ENCODE measurements at regions not wholly inside any gene's neighbourhood (a gene's known extent, or its start where the extent isn't known, plus 50 kb on each side); places are given as distances from the start of the nearest gene placed in this dataset.

- Histone ChIP-seq H3F3A (replicated peaks; ENCODE audit: insufficient read depth) (no peaks in the 10 kb centered on the region), H3K36me3 (replicated peaks in 1 of 2; ENCODE audit: control insufficient read depth in 1 of 2, insufficient read depth in 2 of 2, low read length in 1 of 2) (no peaks in the 10 kb centered on the region), H3K27me3 (ENCODE audit: insufficient read depth) (no peaks in the 10 kb centered on the region), H3K27ac (ENCODE audit: low read depth in 2 of 2, low read length in 1 of 2) (no peak overlapping the region), H3K4me2 (no peak overlapping the region), H3K9ac (no peak overlapping the region), H2AFZ (ENCODE audit: low read depth) (no peak overlapping the region), H3K9me3 (no peaks in the 10 kb centered on the region), H3K4me3 (ENCODE audit: low read depth in 2 of 2, low read length in 1 of 2) (no peak overlapping the region), H3K79me2 (ENCODE audit: insufficient read depth) (no peaks in the 10 kb centered on the region), H3K4me1 (ENCODE audit: control insufficient read depth in 1 of 2, insufficient read depth in 2 of 2, low read depth in 1 of 2, low read length in 1 of 2) (no peaks in the 10 kb centered on the region; a peak in 1 of 4 replicates), H4K20me1 (ENCODE audit: insufficient read depth) (no peaks in the 10 kb centered on the region), H3K9me2 (no peaks in the 10 kb centered on the region)
- ChIA-PET POLR2A (no interaction called here), CTCF (interaction anchor here (1.1 kb wide), 1 partner anchor 183 kb away, joined by 3 read pairs; no protein-coding TSS in a partner anchor)
- DNase-seq = no peak
- TF ChIP-seq ZBTB33 (IDR thresholded peaks at IDR 0.05; ENCODE audit: borderline replicate concordance, low read depth) = no peak
- no peak for TF ChIP-seq USF1 (IDR thresholded peaks at IDR 0.05; ENCODE audit: borderline replicate concordance, low read depth)
- no peak for TF ChIP-seq PBX3 (IDR thresholded peaks at IDR 0.05)
- TF ChIP-seq FOSL2 (IDR thresholded peaks at IDR 0.05; ENCODE audit: borderline replicate concordance, low read depth) = no peak
- no peak for TF ChIP-seq IRF3 (IDR thresholded peaks at IDR 0.05; ENCODE audit: low read depth, low read length)
- no peak for TF ChIP-seq FOXJ3 (CRISPR knock-in tag; IDR thresholded peaks at IDR 0.05)
- no peak for TF ChIP-seq RAD21 (IDR thresholded peaks at IDR 0.05; ENCODE audit: low read length)
- TF ChIP-seq MAX (IDR thresholded peaks at IDR 0.05; ENCODE audit: low read depth) = no peak
- TF ChIP-seq JUND (IDR thresholded peaks at IDR 0.05) = no peak
Measured at GRCh38 chr2:76393356-76393755, 682.6 kb upstream of the GCFC2 start.

- CTCF ChIA-PET = no interaction called here
- POLR2A ChIA-PET = no interaction called here
- H3K27ac ChIP-seq (ENCODE audit: low read depth in 2 of 2, low read length in 1 of 2) = no peak overlapping the region; a peak in 1 of 4 replicates
- H3F3A ChIP-seq (replicated peaks; ENCODE audit: insufficient read depth) = no peaks in the 10 kb centered on the region
- H3K79me2 ChIP-seq (ENCODE audit: insufficient read depth) = no peaks in the 10 kb centered on the region
- 17% methylated on average over 3 of the region's 3 CpGs for WGBS (ENCODE audit: low lambda C conversion rate)
- no peak overlapping the region for H2AFZ ChIP-seq (ENCODE audit: low read depth)
- no peak overlapping the region for H3K9ac ChIP-seq
- H3K9me3 ChIP-seq = no peaks in the 10 kb centered on the region
- H3K27me3 ChIP-seq (ENCODE audit: insufficient read depth) = no peaks in the 10 kb centered on the region
- H3K4me2 ChIP-seq = no peak overlapping the region
- no peaks in the 10 kb centered on the region; a peak in 1 of 4 replicates for H3K4me1 ChIP-seq (ENCODE audit: control insufficient read depth in 1 of 2, insufficient read depth in 2 of 2, low read depth in 1 of 2, low read length in 1 of 2)
- no peak overlapping the region for H3K4me3 ChIP-seq (ENCODE audit: low read depth in 2 of 2, low read length in 1 of 2)
- H4K20me1 ChIP-seq (ENCODE audit: insufficient read depth) = no peaks in the 10 kb centered on the region
- TF ChIP-seq SIN3A (IDR thresholded peaks at IDR 0.05; ENCODE audit: borderline replicate concordance, low read depth, low read length) (no peak), SMC3 (IDR thresholded peaks at IDR 0.05; ENCODE audit: low read depth, low read length) (no peak), MEF2A (IDR thresholded peaks at IDR 0.05; ENCODE audit: borderline replicate concordance, low read depth) (no peak), IRF3 (IDR thresholded peaks at IDR 0.05; ENCODE audit: low read depth, low read length) (no peak), NFIC (IDR thresholded peaks at IDR 0.05; ENCODE audit: borderline replicate concordance) (no peak), PBX3 (IDR thresholded peaks at IDR 0.05) (no peak), FOSL2 (IDR thresholded peaks at IDR 0.05; ENCODE audit: borderline replicate concordance, low read depth) (no peak), YY1 (IDR thresholded peaks at IDR 0.05; ENCODE audit: low read depth) (no peak), RAD21 (IDR thresholded peaks at IDR 0.05; ENCODE audit: low read length) (no peak)
- no peaks in the 10 kb centered on the region for H3K36me3 ChIP-seq (replicated peaks in 1 of 2; ENCODE audit: control insufficient read depth in 1 of 2, insufficient read depth in 2 of 2, low read length in 1 of 2)
- no peak for DNase-seq
- no peaks in the 10 kb centered on the region for H3K9me2 ChIP-seq
Measured at GRCh38 chr2:76391678-76392077, 681.0 kb upstream of the GCFC2 start.
